GM20000 (cell line): ENCODE measurements at regions not wholly inside any gene's neighbourhood (a gene's known extent, or its start where the extent isn't known, plus 50 kb on each side); places are given as distances from the start of the nearest gene placed in this dataset.

Experiments
- DNase-seq: peaks from one replicate; pipeline ENCODE4 v3.0.0; 2012; ENCODE audit warnings: low spot score
- TF ChIP-seq, protein P1 (sequence below): IDR thresholded peaks from 2 replicates; pipeline ENCODE4 v1.5.1; 2012; ENCODE audit warnings: mild to moderate bottlenecking, control low read depth; ENCODE audit errors: extremely low read depth, missing control alignments

DNA sequence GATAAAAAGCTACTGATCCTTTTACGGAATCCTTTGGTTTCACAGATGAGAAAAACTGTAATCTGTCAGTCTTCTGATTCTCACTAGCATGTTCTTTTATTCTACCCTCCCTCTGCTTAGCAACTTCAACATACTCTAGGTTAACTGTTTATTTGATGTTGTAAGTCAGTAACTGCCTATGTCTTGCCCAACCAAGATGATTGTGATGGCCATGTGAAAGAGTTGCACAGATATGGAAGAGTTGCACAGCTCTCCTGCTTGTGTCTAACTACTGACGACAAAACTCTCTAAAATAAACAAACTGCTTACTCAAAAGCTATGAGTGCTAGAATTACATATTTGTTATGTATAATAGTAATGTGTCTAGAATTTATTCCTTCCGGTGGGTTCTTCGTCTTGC is 227.3 kb upstream of the DAB2 start:
- no peak for DNase-seq
- TF ChIP-seq, protein P1, sequence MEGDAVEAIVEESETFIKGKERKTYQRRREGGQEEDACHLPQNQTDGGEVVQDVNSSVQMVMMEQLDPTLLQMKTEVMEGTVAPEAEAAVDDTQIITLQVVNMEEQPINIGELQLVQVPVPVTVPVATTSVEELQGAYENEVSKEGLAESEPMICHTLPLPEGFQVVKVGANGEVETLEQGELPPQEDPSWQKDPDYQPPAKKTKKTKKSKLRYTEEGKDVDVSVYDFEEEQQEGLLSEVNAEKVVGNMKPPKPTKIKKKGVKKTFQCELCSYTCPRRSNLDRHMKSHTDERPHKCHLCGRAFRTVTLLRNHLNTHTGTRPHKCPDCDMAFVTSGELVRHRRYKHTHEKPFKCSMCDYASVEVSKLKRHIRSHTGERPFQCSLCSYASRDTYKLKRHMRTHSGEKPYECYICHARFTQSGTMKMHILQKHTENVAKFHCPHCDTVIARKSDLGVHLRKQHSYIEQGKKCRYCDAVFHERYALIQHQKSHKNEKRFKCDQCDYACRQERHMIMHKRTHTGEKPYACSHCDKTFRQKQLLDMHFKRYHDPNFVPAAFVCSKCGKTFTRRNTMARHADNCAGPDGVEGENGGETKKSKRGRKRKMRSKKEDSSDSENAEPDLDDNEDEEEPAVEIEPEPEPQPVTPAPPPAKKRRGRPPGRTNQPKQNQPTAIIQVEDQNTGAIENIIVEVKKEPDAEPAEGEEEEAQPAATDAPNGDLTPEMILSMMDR, result no peak

DNA sequence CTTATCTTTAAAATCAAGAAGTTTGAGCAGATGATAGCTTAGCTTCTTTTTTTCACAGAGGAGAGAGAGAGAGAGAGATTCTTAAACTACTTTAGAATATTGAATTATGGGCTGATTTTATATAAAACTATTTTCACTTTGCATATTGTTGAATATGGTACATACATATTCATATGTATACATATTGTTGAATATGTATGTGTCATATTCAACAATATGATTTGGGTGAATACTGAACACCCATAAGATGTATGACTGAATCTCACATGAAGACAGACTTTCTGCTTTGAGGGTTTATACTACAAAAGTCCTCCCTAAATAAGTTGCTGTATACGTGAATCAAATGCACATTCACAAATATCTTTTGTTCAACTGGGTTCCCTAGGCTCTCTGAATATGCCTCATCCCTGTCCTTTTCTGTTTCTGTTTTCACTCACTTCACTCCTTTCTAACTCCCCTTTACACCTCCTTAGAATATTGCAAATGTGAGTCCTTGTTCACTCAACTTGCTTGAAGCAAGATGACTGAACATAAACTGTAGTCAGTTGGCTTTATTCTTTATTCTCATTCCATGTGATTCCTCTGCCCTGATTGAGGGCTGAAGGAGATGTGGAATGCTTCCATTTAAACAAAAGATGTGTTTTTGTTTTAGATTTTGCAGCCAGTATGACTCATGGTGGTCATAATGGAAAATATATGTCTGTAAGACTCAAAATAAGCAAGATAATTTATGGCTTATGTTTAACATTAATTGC is 225.4 kb upstream of the DAB2 start:
- no peak for DNase-seq
- TF ChIP-seq, protein P1, result no peak

DNA sequence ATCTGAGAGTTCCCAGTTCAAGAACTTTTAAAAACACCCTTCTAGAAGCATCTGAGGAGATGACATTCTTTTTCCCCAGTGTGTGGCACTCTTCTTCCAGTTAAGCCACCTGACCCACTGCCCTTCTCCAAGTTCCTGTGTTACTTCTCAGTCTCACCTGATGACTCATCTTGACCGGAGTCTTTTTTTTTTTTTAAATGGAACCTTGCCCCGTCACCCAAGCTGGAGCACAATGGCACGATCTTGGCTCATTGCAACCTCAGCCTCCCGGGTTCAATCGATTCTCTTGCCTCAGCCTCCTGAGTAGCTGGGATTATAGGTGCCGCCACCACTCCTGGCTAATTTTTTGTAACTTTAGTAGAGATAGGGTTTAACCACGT is 224.1 kb upstream of the DAB2 start:
- DNase-seq, result no peak
- TF ChIP-seq, protein P1, result no peak

DNA sequence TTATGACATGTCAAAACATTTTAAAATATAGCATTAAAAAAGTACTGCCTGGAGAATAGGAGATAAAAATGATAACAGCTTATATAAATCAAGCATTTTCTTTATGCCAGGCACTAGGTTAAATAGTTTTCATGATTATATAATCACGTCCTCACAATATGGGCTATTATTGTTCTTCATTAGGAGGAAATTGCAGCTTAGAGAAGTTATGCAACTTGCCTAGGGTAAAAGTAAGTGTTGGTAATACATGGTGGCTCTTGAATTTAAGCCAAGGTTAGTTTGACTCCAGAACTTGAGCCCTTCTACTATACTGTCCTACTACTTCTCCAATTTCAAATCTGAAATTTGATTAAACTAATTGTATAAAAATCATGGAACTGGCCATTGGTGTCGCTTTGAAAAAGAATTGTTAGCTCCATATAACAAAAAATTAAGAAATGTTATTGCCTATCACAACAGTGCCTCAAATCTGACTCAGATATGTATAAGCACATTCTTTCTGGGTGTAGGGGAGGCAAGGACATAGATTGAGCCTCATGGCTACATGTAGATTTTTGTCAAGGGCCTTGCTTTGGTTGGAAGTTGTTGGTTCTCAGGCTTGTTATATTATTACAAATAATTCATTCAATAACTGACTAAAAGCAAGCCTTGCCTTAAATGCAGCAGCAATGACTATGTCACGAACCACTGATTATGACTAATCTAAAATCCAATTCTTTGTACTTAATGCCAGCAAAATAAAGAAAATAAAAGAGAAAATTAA is 223.5 kb upstream of the DAB2 start:
- DNase-seq, result no peak
- TF ChIP-seq, protein P1, result no peak

DNA sequence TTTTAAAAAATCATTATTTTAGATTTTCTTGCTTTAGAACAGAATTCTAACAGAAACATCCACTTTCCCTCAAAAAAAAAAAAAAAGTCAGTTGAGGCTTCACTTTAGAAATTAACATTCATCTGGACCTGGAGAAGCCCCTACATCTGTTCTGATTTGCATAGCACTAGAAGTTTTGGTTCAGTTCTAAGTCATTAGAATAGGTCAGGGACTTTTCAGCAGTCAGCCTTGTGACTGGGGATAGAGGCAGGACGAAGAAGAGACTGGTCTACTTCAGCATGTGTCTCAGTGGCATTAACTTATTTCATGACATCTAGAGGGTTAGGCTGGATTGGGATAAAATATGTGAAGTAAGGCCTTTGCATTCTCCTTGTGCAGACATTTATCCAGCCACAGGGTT is 215.8 kb upstream of the DAB2 start:
- DNase-seq, result no peak
- TF ChIP-seq, protein P1, result no peak

DNA sequence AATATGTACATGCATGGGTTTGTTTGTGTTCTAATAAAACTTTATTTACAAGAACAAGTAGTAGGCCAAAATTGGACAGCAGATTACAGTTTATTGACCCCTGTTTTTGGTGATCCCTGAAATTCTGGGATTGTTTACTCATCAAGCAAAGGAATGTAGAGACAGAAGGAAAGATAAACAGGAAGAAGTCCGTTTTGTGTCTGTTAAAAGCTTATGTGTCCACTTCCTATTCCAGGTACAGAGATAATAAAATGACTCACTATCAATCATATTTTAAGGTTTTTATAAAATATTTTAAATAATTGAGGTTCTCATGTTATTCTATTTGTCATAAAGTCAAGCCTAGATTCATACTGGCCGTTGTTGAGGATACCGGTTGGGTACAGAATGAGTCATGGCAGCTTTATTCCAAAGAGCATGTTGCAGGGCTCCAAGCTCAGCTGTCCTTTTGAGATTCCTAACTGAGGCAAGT is 214.9 kb upstream of the DAB2 start:
- no peak for DNase-seq
- TF ChIP-seq, protein P1, result no peak

DNA sequence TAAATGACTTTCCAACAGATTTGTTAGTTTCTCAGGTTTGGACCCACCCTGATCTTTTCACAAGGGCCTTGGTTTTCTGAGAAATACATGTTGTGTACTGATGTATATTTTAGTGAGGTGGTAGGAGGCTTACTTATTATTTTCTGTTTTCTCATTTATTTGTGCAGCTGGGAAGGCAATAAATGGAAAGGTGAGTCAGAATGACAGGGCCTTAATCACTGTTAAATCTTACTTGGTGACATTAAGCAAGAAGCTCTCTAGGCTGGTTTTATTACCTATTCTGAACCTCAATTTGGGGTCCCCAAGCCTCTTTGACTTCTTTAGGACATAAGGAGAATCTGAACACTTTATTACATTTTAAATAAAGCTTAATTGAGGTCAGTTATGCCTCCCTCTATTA is 214.0 kb upstream of the DAB2 start:
- no peak for DNase-seq
- TF ChIP-seq, protein P1, result no peak
